ENCODE measurements at regions not wholly inside any gene's neighbourhood (a gene's known extent, or its start where the extent isn't known, plus 50 kb on each side); places are given as distances from the start of the nearest gene placed in this dataset.

- Histone ChIP-seq H3K4me3 (ENCODE audit: low read depth, low read length) (no peak overlapping the region), H3K4me1 (ENCODE audit: control insufficient read depth, insufficient read depth, low read length) (no peaks in the 10 kb centered on the region), H3K9me3 (ENCODE audit: control insufficient read depth, insufficient read depth, low read depth, low read length) (no peaks in the 10 kb centered on the region), H3K36me3 (ENCODE audit: control insufficient read depth in 2 of 2, insufficient read depth in 1 of 2, low read length in 2 of 2) (no peaks in the 10 kb centered on the region), H3K27ac (ENCODE audit: extremely low read depth, low read depth, low read length) (no peak overlapping the region)
- ChIA-PET CTCF (interaction anchor here (0.6 to 2.0 kb wide), 2 partner anchors 11 to 348 kb away, joined by 3 to 11 read pairs; no protein-coding TSS in a partner anchor), POLR2A (no interaction called here)
- TF ChIP-seq ZNF19 (tag by site-specific recombination; IDR thresholded peaks at IDR 0.05; ENCODE audit: low read depth) (no peak), IKZF3 (tag by site-specific recombination; IDR thresholded peaks at IDR 0.05) (no peak), ZNF677 (tag by site-specific recombination; IDR thresholded peaks at IDR 0.05) (no peak), MZF1 (tag by site-specific recombination; IDR thresholded peaks at IDR 0.05; ENCODE audit: borderline replicate concordance) (no peak), ZNF777 (tag by site-specific recombination; IDR thresholded peaks at IDR 0.05; ENCODE audit: borderline replicate concordance) (no peak), BCL11B (tag by site-specific recombination; IDR thresholded peaks at IDR 0.05; ENCODE audit: low read depth) (no peak), KLF16 (tag by site-specific recombination; IDR thresholded peaks at IDR 0.05) (no peak), BCL11A (tag by site-specific recombination; IDR thresholded peaks at IDR 0.05; ENCODE audit: low read depth) (no peak), ZNF132 (tag by site-specific recombination; IDR thresholded peaks at IDR 0.05; ENCODE audit: borderline replicate concordance) (no peak)
- TF ChIP-seq, protein P1, sequence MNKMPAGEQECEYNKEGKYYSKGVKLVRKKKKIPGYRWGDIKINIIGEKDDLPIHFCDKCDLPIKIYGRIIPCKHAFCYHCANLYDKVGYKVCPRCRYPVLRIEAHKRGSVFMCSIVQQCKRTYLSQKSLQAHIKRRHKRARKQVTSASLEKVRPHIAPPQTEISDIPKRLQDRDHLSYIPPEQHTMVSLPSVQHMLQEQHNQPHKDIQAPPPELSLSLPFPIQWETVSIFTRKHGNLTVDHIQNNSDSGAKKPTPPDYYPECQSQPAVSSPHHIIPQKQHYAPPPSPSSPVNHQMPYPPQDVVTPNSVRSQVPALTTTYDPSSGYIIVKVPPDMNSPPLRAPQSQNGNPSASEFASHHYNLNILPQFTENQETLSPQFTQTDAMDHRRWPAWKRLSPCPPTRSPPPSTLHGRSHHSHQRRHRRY (tag by site-specific recombination; IDR thresholded peaks at IDR 0.05), result no peak
Measured at GRCh38 chr15:31476866-31477265, 150.2 kb downstream of the KLF13 start.

DNA sequence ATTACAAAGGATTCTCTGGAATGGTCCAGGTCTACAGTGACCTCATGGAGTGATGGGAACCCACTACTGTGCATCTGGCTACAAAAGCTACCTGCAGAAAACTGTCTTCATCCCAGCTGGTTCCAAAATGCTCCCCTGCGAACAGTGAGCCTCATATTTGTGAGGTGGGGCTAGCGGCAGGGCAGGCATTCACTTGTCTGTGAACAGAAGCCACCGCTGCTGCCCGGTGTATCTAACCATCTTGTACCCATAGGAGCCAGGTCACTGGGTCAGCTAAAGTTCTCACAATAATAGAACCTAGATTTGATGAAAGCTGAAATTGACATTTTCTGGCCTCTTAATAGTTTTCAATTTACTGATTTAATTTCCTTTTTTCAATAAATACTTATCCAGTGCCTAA, 150.7 kb downstream of the KLF13 start:
- no peak for TF ChIP-seq ZNF311 (tag by site-specific recombination; IDR thresholded peaks at IDR 0.05; ENCODE audit: borderline replicate concordance)
- TF ChIP-seq, protein P2, sequence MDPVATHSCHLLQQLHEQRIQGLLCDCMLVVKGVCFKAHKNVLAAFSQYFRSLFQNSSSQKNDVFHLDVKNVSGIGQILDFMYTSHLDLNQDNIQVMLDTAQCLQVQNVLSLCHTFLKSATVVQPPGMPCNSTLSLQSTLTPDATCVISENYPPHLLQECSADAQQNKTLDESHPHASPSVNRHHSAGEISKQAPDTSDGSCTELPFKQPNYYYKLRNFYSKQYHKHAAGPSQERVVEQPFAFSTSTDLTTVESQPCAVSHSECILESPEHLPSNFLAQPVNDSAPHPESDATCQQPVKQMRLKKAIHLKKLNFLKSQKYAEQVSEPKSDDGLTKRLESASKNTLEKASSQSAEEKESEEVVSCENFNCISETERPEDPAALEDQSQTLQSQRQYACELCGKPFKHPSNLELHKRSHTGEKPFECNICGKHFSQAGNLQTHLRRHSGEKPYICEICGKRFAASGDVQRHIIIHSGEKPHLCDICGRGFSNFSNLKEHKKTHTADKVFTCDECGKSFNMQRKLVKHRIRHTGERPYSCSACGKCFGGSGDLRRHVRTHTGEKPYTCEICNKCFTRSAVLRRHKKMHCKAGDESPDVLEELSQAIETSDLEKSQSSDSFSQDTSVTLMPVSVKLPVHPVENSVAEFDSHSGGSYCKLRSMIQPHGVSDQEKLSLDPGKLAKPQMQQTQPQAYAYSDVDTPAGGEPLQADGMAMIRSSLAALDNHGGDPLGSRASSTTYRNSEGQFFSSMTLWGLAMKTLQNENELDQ (tag by site-specific recombination; IDR thresholded peaks at IDR 0.05; ENCODE audit: low read depth), result no peak
- H3K27ac ChIP-seq (ENCODE audit: extremely low read depth, low read depth, low read length), result no peak overlapping the region
- no peak overlapping the region for H3K4me3 ChIP-seq (ENCODE audit: low read depth, low read length)
- no peaks in the 10 kb centered on the region for H3K36me3 ChIP-seq (ENCODE audit: control insufficient read depth in 2 of 2, insufficient read depth in 1 of 2, low read length in 2 of 2)
- CTCF ChIA-PET, result interaction anchor here (0.6 to 2.0 kb wide), 3 partner anchors 11 to 348 kb away, joined by 3 to 11 read pairs (median 4); no protein-coding TSS in a partner anchor
- H3K9me3 ChIP-seq (ENCODE audit: control insufficient read depth, insufficient read depth, low read depth, low read length), result no peaks in the 10 kb centered on the region
- H3K4me1 ChIP-seq (ENCODE audit: control insufficient read depth, insufficient read depth, low read length), result no peaks in the 10 kb centered on the region
- POLR2A ChIA-PET, result no interaction called here

DNA sequence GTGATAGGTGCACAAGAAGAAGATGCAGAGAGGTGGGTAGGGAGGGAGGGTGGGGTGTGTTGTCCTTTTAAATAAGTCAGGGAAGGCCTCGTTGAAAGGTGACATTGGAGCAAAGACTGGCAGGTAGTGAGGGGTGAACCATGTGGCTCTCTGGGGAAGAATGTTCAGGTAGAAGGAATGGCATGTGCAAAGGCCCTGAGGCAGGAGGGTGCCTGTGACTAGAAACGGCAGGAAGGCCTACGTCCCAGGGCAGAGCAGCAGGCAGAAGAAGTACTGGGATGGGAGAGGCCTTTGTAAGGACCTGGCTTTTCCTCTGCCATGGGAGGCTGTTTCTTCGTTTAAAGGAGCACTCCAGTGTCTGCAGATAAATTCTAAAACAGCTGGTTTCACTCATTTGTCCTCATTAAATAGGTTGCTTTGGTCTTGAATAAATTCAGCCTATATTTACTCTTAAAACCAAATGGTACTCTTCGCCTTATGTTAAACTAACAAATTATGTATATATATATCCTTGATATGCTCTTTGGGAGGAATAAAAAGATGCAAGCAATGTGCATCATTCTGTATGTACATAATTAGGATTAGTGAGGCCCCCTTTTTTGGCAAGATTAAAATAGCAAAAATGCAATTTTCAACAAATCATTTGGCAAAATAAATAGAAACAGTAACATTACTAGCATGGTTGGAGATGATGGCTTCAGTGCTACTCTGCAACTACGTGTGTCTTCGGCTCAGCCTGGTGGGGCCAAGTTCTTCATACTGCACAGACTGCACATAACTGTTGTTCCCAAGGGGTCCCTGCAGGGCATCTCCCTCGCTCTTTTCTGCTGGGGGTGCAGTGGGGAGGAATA, 151.4 kb downstream of the KLF13 start:
- Histone ChIP-seq H3K4me1 (ENCODE audit: control insufficient read depth, insufficient read depth, low read length) (no peaks in the 10 kb centered on the region), H3K9me3 (ENCODE audit: control insufficient read depth, insufficient read depth, low read depth, low read length) (no peaks in the 10 kb centered on the region), H3K27ac (ENCODE audit: extremely low read depth, low read depth, low read length) (no peak overlapping the region), H3K4me3 (ENCODE audit: low read depth, low read length) (no peak overlapping the region), H3K36me3 (ENCODE audit: control insufficient read depth in 2 of 2, insufficient read depth in 1 of 2, low read length in 2 of 2) (no peaks in the 10 kb centered on the region)
- TF ChIP-seq ZNF623 (tag by site-specific recombination; IDR thresholded peaks at IDR 0.05), result peak; percentile 77
- TF ChIP-seq ZNF670 (tag by site-specific recombination; IDR thresholded peaks at IDR 0.05; ENCODE audit: low read depth), result no peak
- ChIA-PET CTCF (interaction anchor here (0.6 kb wide), 1 partner anchor 86 kb away, joined by 4 read pairs; no protein-coding TSS in a partner anchor), POLR2A (no interaction called here)

All from HEK293 (cell line).